ENCODE measurements at regions not wholly inside any gene's neighbourhood (a gene's known extent, or its start where the extent isn't known, plus 50 kb on each side); places are given as distances from the start of the nearest gene placed in this dataset.

DNA sequence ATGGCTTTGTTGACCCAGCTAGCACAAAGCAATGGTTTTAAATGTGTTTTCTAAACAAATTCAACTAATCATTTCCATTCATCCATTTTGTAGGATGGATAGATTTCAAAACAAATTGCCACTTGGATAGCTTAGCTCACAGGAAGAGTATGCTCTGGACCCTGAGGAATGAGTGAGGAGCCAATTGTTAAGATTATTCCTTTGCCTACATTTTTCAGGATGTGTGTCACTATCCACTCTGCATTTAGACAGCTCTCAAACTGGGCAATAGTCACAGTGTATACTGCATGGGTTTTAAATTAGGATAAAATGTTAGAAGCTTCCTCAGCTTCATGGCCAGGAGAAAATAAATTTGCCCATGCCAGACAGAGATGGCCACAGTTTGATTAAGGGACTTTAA, 605.6 kb upstream of the TEX47 start:
- H3K27ac Mint-ChIP-seq = no peak overlapping the region
- H3K36me3 Mint-ChIP-seq = no peaks in the 10 kb centered on the region
- no peak for ATAC-seq
- DNase-seq (ENCODE audit: low spot score in 2 of 2) = no peak
- no peaks in the 10 kb centered on the region for H3K9me3 Mint-ChIP-seq

DNA sequence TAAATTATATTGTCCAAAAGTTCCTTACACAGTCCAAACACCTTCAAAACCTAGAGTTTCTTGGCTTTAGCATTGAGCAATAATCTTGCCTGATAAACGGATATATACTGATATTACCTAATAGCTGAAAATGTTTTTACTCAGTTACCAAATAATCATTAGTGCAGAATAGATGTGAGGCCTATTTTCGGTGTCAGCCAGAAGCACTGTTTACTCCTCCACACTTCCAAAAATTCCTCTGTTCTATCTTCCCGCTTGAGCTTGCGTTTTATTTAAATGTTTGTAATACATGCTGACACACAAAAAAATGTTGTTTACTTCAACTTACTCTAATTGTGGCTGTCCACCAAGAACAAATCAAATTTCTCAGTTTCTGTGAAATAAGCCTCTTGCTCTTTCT, 606.2 kb upstream of the TEX47 start:
- ATAC-seq (no peak), DNase-seq (ENCODE audit: low spot score in 2 of 2) (no peak)
- Mint-ChIP-seq H3K9me3 (no peaks in the 10 kb centered on the region), H3K36me3 (no peaks in the 10 kb centered on the region), H3K27ac (no peak overlapping the region)

DNA sequence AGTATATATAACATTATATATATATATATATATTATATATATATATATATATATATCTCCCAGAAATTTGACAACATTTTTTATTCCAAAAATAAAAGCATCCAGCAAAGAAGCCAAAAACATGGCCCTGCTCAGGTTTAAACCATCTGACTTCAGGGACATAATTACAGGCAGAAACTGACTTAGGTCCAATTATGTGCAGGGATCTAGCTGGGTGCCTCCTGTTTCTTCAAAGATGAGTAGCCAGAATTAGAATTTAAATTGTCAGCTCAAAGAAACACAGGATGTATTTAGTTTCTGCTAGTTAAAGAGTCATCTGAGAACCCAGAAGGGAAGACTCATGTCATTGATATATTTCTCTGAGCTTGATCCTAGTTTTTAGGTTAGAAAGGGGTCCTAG, 656.4 kb upstream of the TEX47 start:
- Mint-ChIP-seq H3K36me3 (no peaks in the 10 kb centered on the region), H3K27ac (no peak overlapping the region), H3K9me3 (peaks cover 0 to 3% of the 10 kb centered on the region in 2 donors)
- DNase-seq (ENCODE audit: low spot score in 2 of 2) (no peak), ATAC-seq (no peak)

DNA sequence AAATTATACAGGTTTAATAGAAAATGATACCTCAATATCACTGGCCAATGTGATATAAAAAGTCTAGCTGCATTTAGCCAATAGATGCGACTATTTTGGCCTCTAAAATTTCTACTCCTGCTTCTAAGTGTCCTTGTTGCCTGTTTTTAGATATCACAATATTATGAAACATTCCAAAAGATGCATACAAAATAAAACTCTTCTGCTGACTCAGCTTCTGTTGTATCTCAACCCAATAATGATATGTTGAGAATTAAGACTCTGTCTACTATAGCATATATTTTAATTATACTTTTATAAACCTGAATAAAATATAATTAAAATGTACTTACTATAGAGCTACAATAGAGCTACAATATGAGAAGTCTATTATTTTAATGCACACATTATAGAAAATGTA, 661.0 kb upstream of the TEX47 start:
- DNase-seq (ENCODE audit: low spot score in 2 of 2) = no peak
- H3K9me3 Mint-ChIP-seq = no peaks in the 10 kb centered on the region
- no peak for ATAC-seq

DNA sequence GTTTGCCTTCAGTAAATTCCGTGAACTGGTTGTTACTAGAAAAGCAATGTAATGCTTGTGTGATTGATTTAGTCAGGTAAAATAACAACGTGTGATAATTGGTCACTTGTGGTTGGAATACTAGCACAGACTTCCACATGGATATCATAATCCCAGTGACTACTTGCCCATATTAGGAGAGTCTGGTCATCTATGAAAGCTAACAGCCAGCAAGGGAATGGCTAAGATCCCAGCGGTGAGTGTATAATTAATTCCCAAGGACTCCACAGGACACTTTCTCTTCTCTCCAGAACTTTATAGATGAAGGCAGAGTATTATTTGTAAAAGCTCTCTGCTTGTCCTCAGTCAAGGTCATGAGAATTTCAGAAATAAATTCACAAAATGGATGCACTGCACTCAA, 662.6 kb upstream of the TEX47 start:
- no peaks in the 10 kb centered on the region for H3K9me3 Mint-ChIP-seq
- no peak for ATAC-seq
- no peaks in the 10 kb centered on the region for H3K36me3 Mint-ChIP-seq

More for the DNA sequence above, 661.0 kb upstream of the TEX47 start:
- no peaks in the 10 kb centered on the region for H3K36me3 Mint-ChIP-seq
- H3K27ac Mint-ChIP-seq = no peak overlapping the region

DNA sequence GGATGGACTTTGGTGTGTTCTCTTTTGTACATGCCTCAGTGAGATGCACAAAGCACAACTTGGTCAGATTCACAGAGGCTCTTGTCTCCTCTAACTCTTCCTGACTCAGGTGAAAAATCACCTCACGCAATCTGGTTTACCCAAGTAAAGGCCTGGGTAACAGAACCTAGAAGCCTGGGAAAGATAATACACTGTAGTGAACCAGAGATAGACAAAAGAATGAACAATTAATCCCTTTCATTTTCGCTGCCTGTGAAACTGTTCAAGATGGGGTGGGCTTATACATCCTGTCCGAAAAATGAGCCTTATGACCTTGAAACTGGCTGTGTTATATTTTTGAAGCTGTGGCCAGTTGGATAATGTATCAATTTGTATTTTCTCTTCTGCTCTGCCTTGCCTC, 678.9 kb upstream of the TEX47 start:
- DNase-seq (ENCODE audit: low spot score in 2 of 2) = no peak

More for the DNA sequence above, 662.6 kb upstream of the TEX47 start:
- no peak overlapping the region for H3K27ac Mint-ChIP-seq
- DNase-seq (ENCODE audit: low spot score in 2 of 2) = no peak

DNA sequence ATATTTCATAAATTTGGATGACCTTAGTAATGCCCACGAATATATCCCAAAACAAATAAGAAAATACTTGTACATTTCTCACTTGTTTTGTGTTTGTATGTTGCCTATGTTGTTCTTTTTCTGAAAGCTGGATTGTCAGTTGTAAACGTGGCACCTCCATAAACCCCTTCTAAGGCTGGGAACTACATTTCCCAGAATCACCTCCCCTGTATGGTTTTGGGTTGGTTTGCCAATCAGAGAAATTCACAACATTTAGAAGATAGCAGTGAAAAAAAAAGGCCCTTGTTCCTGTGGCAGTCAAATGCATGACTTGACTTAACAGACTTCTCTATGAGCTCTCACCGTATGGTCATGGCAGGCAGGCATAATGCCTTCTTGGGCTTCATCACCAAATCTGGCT, 676.3 kb upstream of the STEAP1 start:
- ATAC-seq (no peak), DNase-seq (ENCODE audit: low spot score in 2 of 2) (no peak)
- no peaks in the 10 kb centered on the region for H3K36me3 Mint-ChIP-seq
- H3K27ac Mint-ChIP-seq = no peak overlapping the region
- H3K9me3 Mint-ChIP-seq = peaks cover 0 to 3% of the 10 kb centered on the region in 2 donors

More for the DNA sequence above, 678.9 kb upstream of the TEX47 start:
- no peak for ATAC-seq
- H3K9me3 Mint-ChIP-seq = peaks cover 3 to 4% of the 10 kb centered on the region in 2 donors
- no peak overlapping the region for H3K27ac Mint-ChIP-seq
- H3K36me3 Mint-ChIP-seq = no peaks in the 10 kb centered on the region

DNA sequence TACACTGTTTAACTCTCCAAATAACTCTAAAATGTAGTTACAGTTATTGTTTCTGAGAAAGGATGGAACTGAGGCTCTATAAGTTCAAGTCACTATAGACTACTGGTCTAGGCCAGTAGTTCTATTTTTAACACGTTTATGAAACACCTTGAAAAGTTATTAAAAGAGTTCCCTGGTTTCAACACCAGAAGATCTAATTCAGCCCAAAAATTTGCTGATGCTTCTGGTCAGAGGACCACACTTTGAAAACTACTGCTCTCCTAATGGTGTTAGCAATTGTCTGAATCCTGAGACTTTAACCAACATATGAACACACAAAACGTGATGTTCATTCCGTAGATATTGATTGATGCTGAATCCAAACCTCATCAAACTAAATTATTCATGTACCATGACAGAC, 658.6 kb upstream of the STEAP1 start:
- Mint-ChIP-seq H3K36me3 (no peaks in the 10 kb centered on the region), H3K9me3 (peaks cover 0 to 5% of the 10 kb centered on the region in 2 donors), H3K27ac (no peak overlapping the region)
- ATAC-seq (no peak), DNase-seq (ENCODE audit: low spot score in 2 of 2) (no peak)

DNA sequence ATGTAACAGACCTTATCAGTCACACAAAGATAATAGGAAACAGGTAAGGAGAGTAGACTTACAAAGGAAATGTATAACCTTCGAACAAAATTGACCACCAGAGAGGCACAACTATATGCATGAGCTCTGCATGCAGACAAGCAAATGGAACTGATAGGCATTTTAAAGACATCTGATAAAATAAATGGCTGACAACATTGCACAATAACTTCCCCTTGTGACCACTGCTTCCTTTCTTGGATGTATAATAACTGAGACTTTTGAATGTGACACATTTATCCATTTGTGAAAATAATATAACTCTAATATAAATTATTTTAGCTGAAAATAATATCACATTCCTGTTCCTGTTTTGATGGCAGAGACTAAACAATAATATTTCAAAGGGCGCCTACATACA, 654.2 kb upstream of the STEAP1 start:
- Mint-ChIP-seq H3K9me3 (peaks cover 0 to 5% of the 10 kb centered on the region in 2 donors), H3K27ac (no peak overlapping the region), H3K36me3 (no peaks in the 10 kb centered on the region)
- DNase-seq (ENCODE audit: low spot score in 2 of 2) (no peak), ATAC-seq (no peak)

DNA sequence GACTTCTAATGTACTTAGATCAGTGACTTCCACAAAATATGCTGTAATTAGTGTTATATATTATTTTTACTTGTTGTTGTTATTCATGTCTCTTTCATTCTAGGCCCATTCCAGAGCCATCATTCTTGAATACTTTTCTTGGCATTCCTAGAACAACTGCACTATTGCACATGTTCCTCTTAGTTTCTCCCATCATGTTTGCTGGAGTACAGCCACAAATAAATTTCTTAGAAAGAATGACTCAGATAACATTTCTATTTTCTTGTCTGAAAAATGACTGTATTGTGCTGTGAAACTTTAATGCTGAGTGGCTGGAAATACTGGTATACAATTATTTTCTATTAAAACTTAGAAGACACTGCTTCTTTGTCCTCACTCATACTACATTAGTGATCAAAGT, 651.0 kb upstream of the STEAP1 start:
- DNase-seq (ENCODE audit: low spot score in 2 of 2) (no peak), ATAC-seq (no peak)
- no peak overlapping the region for H3K27ac Mint-ChIP-seq
- H3K36me3 Mint-ChIP-seq = no peaks in the 10 kb centered on the region
- no peaks in the 10 kb centered on the region for H3K9me3 Mint-ChIP-seq

DNA sequence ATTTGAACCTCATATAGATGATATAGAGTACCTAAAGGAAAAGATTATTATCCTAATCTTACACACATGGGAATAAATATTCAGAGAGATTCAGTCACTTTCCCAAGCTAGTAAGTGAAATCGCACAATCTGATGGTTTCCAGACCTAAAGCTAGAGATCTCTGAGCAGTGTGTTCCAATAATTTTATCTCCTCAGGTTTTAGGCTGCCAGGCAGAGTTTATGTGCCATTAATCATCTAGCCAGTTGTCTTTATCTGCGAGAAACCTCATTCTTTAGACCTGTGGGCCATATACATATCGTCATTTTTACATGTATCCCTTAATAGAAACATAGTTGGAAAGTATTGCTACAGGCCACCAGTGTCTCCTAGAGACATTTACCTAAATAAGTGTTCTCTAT, 647.2 kb upstream of the STEAP1 start:
- no peaks in the 10 kb centered on the region for H3K9me3 Mint-ChIP-seq
- ATAC-seq = no peak
- DNase-seq (ENCODE audit: low spot score in 2 of 2) = no peak
- no peak overlapping the region for H3K27ac Mint-ChIP-seq
- H3K36me3 Mint-ChIP-seq = no peaks in the 10 kb centered on the region

DNA sequence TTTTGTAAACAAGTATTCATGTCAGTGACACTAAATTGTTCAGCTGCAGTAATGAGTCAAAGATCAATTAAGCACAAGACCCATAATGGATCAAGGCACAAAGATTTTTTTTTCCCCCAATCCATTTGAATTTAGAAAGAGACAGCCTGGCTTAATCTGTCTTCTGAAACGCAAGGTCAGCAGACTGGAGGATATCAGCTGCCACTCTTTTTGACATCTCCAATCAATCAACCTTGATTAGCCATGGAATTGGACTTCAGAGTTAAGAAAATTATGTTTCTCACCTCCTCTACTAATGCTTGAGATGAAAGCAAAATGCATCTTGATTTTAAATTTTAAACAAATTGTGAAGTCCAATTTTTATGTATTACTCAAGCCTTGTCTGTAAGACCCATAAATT, 642.4 kb upstream of the STEAP1 start:
- no peak for DNase-seq (ENCODE audit: low spot score in 2 of 2)
- ATAC-seq = no peak
- H3K9me3 Mint-ChIP-seq = no peaks in the 10 kb centered on the region
- H3K36me3 Mint-ChIP-seq = no peaks in the 10 kb centered on the region
- no peak overlapping the region for H3K27ac Mint-ChIP-seq

DNA sequence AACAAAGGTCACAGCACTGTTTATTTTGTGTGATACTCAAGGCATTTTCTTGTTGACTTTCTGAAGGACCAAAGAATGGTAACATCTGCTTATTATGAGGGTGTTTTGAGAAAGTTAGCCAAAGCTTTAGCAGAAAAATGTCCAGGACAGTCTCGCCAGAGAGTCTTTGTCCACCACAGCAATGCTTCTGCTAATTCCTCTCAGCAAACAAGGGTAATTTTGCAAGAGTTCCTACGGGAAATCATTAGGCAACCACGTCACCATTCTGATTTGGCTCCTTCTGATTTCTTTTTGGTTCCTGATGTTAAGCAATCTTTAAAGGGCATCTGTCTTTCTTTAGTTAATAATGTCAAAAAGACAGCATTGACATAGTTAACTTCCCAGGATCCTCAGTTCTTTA, 639.3 kb upstream of the STEAP1 start:
- no peaks in the 10 kb centered on the region for H3K36me3 Mint-ChIP-seq
- H3K9me3 Mint-ChIP-seq = no peaks in the 10 kb centered on the region
- ATAC-seq = no peak
- DNase-seq (ENCODE audit: low spot score in 2 of 2) = no peak
- H3K27ac Mint-ChIP-seq = no peak overlapping the region

DNA sequence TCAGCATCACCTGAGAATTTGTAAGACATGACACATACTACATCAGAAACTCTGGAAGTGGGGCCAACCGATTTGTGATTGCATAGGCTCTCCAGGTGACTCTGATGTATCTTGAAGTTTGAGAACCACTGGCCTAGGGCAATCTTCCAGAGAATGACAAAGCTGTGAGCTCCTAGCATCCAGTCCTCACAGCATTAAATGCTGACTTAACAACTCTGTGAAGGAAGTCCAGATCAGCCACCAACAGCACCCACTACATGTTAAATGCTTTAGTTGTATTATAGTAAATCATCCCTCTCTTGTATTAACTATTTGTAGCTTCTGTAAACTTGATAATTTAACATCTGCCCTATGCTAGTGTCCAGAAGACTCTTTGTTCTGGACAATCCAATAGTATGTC, 636.5 kb upstream of the STEAP1 start:
- no peak for ATAC-seq
- H3K27ac Mint-ChIP-seq = no peak overlapping the region
- no peak for DNase-seq (ENCODE audit: low spot score in 2 of 2)
- H3K9me3 Mint-ChIP-seq = no peaks in the 10 kb centered on the region
- H3K36me3 Mint-ChIP-seq = no peaks in the 10 kb centered on the region

DNA sequence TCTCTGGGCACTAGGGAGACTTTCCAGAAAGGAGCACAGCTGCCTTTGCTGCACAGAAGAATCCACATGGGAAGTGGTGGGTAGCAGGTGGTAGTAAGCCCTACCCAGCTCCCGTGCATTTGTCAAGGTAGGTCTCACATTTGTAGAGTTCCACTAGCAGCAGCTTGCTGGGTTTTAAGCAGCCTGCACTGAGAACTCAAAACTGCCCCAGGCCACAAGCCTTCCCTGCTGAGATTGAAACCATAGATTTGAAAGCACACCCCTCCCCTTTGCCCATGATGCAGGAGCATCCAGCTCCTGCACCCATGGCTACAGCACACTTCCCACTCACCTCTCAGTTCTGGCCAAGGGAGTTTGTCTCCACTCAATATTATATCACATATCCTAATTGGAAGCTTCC, 604.5 kb upstream of the STEAP1 start:
- no peak for DNase-seq (ENCODE audit: low spot score in 2 of 2)
- peaks cover 3 to 12% of the 10 kb centered on the region in 2 donors for H3K9me3 Mint-ChIP-seq
- H3K27ac Mint-ChIP-seq = no peak overlapping the region
- ATAC-seq = no peak
- H3K36me3 Mint-ChIP-seq = no peaks in the 10 kb centered on the region

DNA sequence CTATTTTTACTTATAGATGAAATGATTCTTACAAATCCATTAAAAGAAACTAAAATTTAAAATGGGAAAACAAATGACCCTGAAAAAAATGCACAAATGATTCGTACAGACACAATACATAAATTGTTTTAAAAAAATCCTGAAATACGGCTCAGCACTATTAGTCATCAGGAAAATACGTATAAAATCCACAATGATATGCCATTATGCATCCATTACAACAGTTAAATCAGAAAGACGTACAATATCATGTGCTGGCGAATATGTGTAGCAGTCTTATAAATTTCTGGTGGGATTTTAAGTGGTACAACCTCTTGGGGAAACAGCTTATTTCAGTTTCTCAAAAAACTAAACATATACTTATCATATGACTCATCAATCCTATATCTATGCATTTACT, 600.1 kb upstream of the STEAP1 start:
- no peak overlapping the region for H3K27ac Mint-ChIP-seq
- H3K36me3 Mint-ChIP-seq = no peaks in the 10 kb centered on the region
- no peaks in the 10 kb centered on the region for H3K9me3 Mint-ChIP-seq
- no peak for DNase-seq (ENCODE audit: low spot score in 2 of 2)
- no peak for ATAC-seq

DNA sequence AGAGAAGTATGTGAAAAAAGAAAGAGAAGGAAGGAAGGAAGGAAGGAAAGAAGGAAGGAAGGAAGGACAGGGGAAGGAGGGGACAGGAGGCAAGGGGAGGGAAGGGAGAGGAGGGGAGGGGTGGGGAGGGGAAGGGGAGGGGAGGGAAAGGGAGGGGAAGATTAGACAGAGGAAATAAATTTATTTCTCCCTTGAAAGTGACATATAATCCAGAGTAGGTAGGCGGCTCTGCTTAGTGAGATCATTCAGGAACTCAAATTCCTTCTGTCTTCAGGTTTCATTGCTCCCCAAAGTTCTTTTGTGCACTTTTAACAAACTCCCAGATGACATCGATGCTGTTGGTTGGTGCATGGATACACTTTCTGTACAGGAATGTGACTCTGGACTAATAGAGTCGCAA, 594.7 kb upstream of the STEAP1 start:
- Mint-ChIP-seq H3K9me3 (peaks cover 0 to 4% of the 10 kb centered on the region in 2 donors), H3K36me3 (no peaks in the 10 kb centered on the region), H3K27ac (no peak overlapping the region)
- DNase-seq (ENCODE audit: low spot score in 2 of 2) = no peak
- no peak for ATAC-seq

DNA sequence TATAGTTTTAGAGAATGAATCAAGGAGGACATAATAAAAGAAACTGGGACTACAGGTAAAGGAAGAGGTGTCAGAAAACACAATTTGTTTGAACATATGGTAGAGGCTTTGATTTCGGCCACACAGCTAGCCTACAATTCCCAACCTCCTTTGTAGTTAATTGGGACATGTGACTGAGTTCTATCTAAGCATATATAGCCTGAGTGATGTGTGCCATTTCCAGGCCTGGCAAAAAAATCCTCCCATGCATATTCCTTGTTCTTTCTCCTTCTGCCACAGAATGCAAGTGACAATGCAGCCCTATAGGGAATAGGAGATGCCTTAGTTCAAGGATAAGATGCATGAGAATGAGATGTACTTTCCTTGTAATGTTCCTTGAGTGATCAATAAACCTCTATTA, 590.7 kb upstream of the STEAP1 start:
- no peak for ATAC-seq
- Mint-ChIP-seq H3K36me3 (peaks cover 0 to 10% of the 10 kb centered on the region in 2 donors), H3K9me3 (peaks cover 0 to 4% of the 10 kb centered on the region in 2 donors), H3K27ac (no peak overlapping the region)
- DNase-seq (ENCODE audit: low spot score in 2 of 2) = no peak

DNA sequence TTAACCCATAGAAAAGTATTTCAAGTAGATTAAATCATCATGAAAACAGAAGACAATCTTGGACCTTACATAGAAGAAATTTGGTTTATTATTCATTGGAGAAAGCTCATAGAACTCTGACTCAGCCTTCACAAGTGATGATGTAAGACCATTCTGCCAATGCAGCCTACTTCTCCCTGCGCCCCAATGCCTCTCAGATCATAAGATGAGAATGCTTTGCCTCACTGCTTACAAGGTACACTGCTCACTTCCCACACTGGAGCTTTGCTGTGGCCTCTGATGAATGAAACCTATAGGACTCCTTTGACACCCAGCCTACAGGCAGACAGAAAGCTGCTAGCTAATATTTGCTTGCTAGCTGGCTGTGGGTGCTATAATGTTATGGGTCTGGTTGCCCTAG, 569.4 kb upstream of the STEAP1 start:
- ATAC-seq (no peak), DNase-seq (ENCODE audit: low spot score in 2 of 2) (no peak)
- Mint-ChIP-seq H3K9me3 (peaks cover 12 to 16% of the 10 kb centered on the region in 2 donors), H3K27ac (no peak overlapping the region), H3K36me3 (peaks cover 10 to 11% of the 10 kb centered on the region in 2 donors)

Data from activated naive CD4-positive, alpha-beta T cell treated with anti-CD3 and anti-CD28 coated beads, Interleukin-2, amount 50 U/mL, for 72 hours (primary cell).